GM23338 (cell line): ENCODE measurements at regions not wholly inside any gene's neighbourhood (a gene's known extent, or its start where the extent isn't known, plus 50 kb on each side); places are given as distances from the start of the nearest gene placed in this dataset.

Experiments
- ATAC-seq: fragments of 200-7000 bp; cut with Tn5 transposase; 3 replicates; pipeline ENCODE4 v1.9.1; 2020
- DNase-seq: peaks from one replicate; pipeline ENCODE4 v3.0.0-alpha.2; 2015; ENCODE audit warnings: low spot score
- H2AFZ ChIP-seq: fragments of 200-600 bp; sonication (generic); 2 replicates; pipeline ENCODE4 v1.8.0; 2016; ENCODE audit warnings: antibody characterized with exemption, mild to moderate bottlenecking, moderate library complexity
- H3F3A ChIP-seq: fragments of 200-600 bp; sonication (generic); replicated peaks from 2 replicates; pipeline ENCODE4 v1.8.0; 2017; ENCODE audit warnings: antibody characterized with exemption, mixed run types, low read depth
- H3K27ac ChIP-seq: fragments of 200-600 bp; sonication (generic); 2 replicates; pipeline ENCODE4 v1.6.1; 2016; ENCODE audit warnings: low read depth
- H3K27me3 ChIP-seq: fragments of 200-600 bp; sonication (generic); 2 replicates; pipeline ENCODE4 v1.8.0; 2016; ENCODE audit warnings: mild to moderate bottlenecking, mixed run types, moderate library complexity; ENCODE audit not compliant: insufficient read depth
- H3K36me3 ChIP-seq: fragments of 200-600 bp; sonication (generic); 2 replicates; pipeline ENCODE4 v1.8.0; 2016; ENCODE audit warnings: mild to moderate bottlenecking; ENCODE audit not compliant: insufficient read depth
- H3K4me1 ChIP-seq: fragments of 200-600 bp; sonication (generic); 2 replicates; pipeline ENCODE4 v1.8.0; 2016; ENCODE audit warnings: mild to moderate bottlenecking, moderate library complexity; ENCODE audit not compliant: insufficient read depth
- H3K4me2 ChIP-seq: fragments of 200-600 bp; sonication (generic); 2 replicates; pipeline ENCODE4 v1.7.1; 2017; ENCODE audit warnings: mixed run types
- H3K4me3 ChIP-seq: fragments of 200-600 bp; sonication (generic); 2 replicates; pipeline ENCODE4 v1.6.1; 2016; ENCODE audit warnings: mixed run types
- H3K79me2 ChIP-seq: fragments of 200-600 bp; sonication (generic); replicated peaks from 2 replicates; pipeline ENCODE4 v1.8.0; 2017; ENCODE audit warnings: mild to moderate bottlenecking; ENCODE audit not compliant: insufficient read depth
- H3K9me2 ChIP-seq: fragments of 200-600 bp; sonication (generic); 2 replicates; pipeline ENCODE4 v1.8.0; 2017; ENCODE audit not compliant: insufficient read depth
- H4K20me1 ChIP-seq: fragments of 200-600 bp; sonication (generic); replicated peaks from 2 replicates; pipeline ENCODE4 v1.8.0; 2017; ENCODE audit warnings: mild to moderate bottlenecking; ENCODE audit not compliant: insufficient read depth
- H3K27ac Mint-ChIP-seq: 2 replicates; pipeline ENCODE4 v1.8.0; 2020; ENCODE audit warnings: inconsistent platforms, mild to moderate bottlenecking, moderate library complexity, mixed read lengths
- H3K27me3 Mint-ChIP-seq: 3 replicates; pipeline ENCODE4 v1.8.0; 2022; ENCODE audit warnings: low read depth, mild to moderate bottlenecking, moderate library complexity, mixed read lengths, inconsistent platforms; ENCODE audit not compliant: insufficient read depth, poor library complexity
- H3K36me3 Mint-ChIP-seq: 3 replicates; pipeline ENCODE4 v1.8.0; 2021; ENCODE audit warnings: low read depth, mild to moderate bottlenecking, inconsistent platforms, moderate library complexity, mixed read lengths
- H3K4me1 Mint-ChIP-seq: 3 replicates; pipeline ENCODE4 v1.8.0; 2020; ENCODE audit warnings: mild to moderate bottlenecking, inconsistent platforms, mixed read lengths
- H3K4me3 Mint-ChIP-seq: 3 replicates; pipeline ENCODE4 v1.8.0; 2021; ENCODE audit warnings: moderate library complexity, mild to moderate bottlenecking, inconsistent platforms, mixed read lengths
- H3K9me3 Mint-ChIP-seq: 3 replicates; pipeline ENCODE4 v1.8.0; 2020; ENCODE audit warnings: moderate library complexity, mild to moderate bottlenecking, inconsistent platforms, mixed read lengths
- EZH2 ChIP-seq: fragments of 200-600 bp; sonication (generic); IDR thresholded peaks from one replicate; pipeline ENCODE4 v1.8.0; 2017; ENCODE audit warnings: antibody characterized with exemption, mild to moderate bottlenecking, low read depth; ENCODE audit not compliant: unreplicated experiment
- EZH2phosphoT487 ChIP-seq: fragments of 200-600 bp; sonication (generic); IDR thresholded peaks from one replicate; pipeline ENCODE4 v1.8.1; 2018; ENCODE audit warnings: antibody characterized with exemption; ENCODE audit not compliant: unreplicated experiment
- JUNB ChIP-seq: IDR thresholded peaks from one replicate; pipeline ENCODE4 v1.6.1; 2016; ENCODE audit warnings: antibody characterized with exemption; ENCODE audit not compliant: unreplicated experiment
- NANOG ChIP-seq: IDR thresholded peaks from 2 replicates; pipeline ENCODE4 v1.6.1; 2016; ENCODE audit warnings: antibody characterized with exemption, borderline replicate concordance
- POLR2AphosphoS5 ChIP-seq: IDR thresholded peaks from 2 replicates; pipeline ENCODE4 v1.6.1; 2016; ENCODE audit warnings: antibody characterized with exemption, low read depth
- ZNF114 ChIP-seq: fragments of 250-450 bp; sonication (Bioruptor Pico); IDR thresholded peaks from 2 replicates; pipeline ENCODE4 v1.5.0; 2020; ENCODE audit warnings: mild to moderate bottlenecking, moderate library complexity
- ZNF331 ChIP-seq: fragments of 250-450 bp; sonication (Bioruptor Pico); IDR thresholded peaks from 2 replicates; pipeline ENCODE4 v1.5.0; 2020; ENCODE audit warnings: low read depth, mild to moderate bottlenecking, moderate library complexity
- TF ChIP-seq, protein P1 (sequence below): fragments of 250-450 bp; sonication (Bioruptor Pico); IDR thresholded peaks from 2 replicates; pipeline ENCODE4 v1.5.0; 2020; ENCODE audit warnings: mild to moderate bottlenecking, moderate library complexity
- TF ChIP-seq, protein P2 (sequence below): IDR thresholded peaks from one replicate; pipeline ENCODE4 v1.6.1; 2018; ENCODE audit warnings: antibody characterized with exemption; ENCODE audit not compliant: unreplicated experiment
- TF ChIP-seq, protein P3 (sequence below): IDR thresholded peaks from 2 replicates; pipeline ENCODE4 v1.6.1; 2016; ENCODE audit warnings: antibody characterized with exemption

DNA sequence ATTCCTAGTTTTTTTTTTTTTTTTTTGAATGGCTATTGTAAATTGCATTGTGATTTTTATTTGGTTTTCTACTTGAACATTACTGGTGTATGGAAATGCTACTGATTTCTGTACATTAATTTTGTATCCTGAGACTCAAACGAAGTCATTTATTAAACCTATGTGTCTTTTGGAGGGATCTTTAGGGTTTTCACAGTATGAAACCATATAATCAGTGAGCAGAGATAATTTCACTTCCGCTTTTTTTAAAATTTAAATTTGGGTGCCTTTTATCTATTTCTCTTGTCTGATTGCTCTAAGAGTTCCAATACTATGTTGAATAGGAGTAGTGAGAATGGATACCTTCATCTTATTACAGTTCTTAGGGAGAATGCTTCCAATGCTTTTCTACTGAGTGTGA lies 102.7 kb downstream of the ZWINT start (continued):
- TF ChIP-seq NANOG (no peak), JUNB (no peak), ZNF331 (no peak)

DNA sequence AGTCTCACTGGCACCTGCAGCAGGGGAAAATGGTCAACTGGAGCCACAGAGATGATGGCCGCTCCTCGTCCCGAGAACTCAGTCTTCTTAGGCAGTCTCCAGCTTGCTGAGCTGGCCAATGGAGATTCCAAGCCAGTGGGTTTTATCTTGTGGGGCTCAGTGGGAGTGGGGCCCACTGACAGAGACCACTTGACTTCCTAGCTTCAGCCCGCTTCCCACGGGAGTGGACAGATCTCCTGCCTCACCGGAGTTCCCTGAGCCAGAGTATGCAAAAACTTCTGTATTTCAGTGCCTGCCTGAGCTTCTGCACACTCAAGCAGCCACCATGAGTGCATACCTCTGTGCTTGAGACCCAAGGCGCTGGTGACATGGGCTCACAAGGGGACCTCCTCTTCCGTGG lies 105.8 kb downstream of the ZWINT start:
- Histone ChIP-seq H3K27ac (no peak overlapping the region), H3K4me1 (no peaks in the 10 kb centered on the region), H3K27me3 (no peaks in the 10 kb centered on the region), H3K79me2 (no peaks in the 10 kb centered on the region), H3K4me3 (no peak overlapping the region), H3K36me3 (no peaks in the 10 kb centered on the region), H2AFZ (no peak overlapping the region), H4K20me1 (no peaks in the 10 kb centered on the region), H3K9me2 (peaks cover 14% of the 10 kb centered on the region), H3F3A (no peaks in the 10 kb centered on the region), H3K4me2 (no peak overlapping the region)
- Mint-ChIP-seq H3K9me3 (no peaks in the 10 kb centered on the region; the same call in 1 of the 3 replicates), H3K36me3 (no peaks in the 10 kb centered on the region), H3K4me3 (no peak overlapping the region), H3K4me1 (no peaks in the 10 kb centered on the region), H3K27me3 (peaks cover 2% of the 10 kb centered on the region), H3K27ac (no peak overlapping the region)
- DNase-seq (no peak), ATAC-seq (no peak)
- no peak for TF ChIP-seq POLR2AphosphoS5

DNA sequence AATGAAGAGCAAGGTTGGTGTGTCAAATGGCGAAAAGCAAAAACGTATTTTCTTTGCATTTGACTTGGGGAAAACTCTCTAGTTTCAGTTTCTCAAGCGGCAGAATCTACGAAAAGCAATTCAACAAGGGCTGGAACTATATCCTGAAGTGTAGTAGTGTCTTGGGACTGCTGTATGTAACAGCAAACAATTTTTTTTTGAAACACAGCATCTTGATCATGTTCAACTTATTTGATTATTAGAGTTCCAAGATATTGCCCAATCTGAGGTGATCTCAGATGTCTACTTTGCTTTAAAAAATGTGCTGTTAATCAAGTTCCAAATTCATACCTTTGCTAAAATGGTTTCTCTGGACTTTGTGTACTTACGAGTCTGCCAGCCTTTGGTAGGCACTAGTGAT lies 120.6 kb downstream of the ZWINT start:
- Histone ChIP-seq H3K9me2 (no peaks in the 10 kb centered on the region), H4K20me1 (no peaks in the 10 kb centered on the region), H3K27me3 (no peaks in the 10 kb centered on the region), H3K27ac (no peak overlapping the region), H3K79me2 (no peaks in the 10 kb centered on the region), H3F3A (no peaks in the 10 kb centered on the region), H3K4me1 (no peaks in the 10 kb centered on the region), H2AFZ (peak overlapping the region; percentile 44; the same call in 1 of the 2 replicates), H3K4me2 (no peak overlapping the region), H3K36me3 (no peaks in the 10 kb centered on the region), H3K4me3 (no peak overlapping the region)
- Mint-ChIP-seq H3K4me1 (no peaks in the 10 kb centered on the region), H3K36me3 (no peaks in the 10 kb centered on the region), H3K27ac (no peak overlapping the region), H3K9me3 (no peaks in the 10 kb centered on the region), H3K4me3 (no peak overlapping the region), H3K27me3 (no peaks in the 10 kb centered on the region)
- no peak for DNase-seq
- no peak for ATAC-seq
- TF ChIP-seq EZH2 (no peak), POLR2AphosphoS5 (no peak), JUNB (no peak), ZNF114 (CRISPR knock-in tag) (no peak), EZH2phosphoT487 (no peak), NANOG (no peak), ZNF331 (no peak)
- TF ChIP-seq, protein P1, sequence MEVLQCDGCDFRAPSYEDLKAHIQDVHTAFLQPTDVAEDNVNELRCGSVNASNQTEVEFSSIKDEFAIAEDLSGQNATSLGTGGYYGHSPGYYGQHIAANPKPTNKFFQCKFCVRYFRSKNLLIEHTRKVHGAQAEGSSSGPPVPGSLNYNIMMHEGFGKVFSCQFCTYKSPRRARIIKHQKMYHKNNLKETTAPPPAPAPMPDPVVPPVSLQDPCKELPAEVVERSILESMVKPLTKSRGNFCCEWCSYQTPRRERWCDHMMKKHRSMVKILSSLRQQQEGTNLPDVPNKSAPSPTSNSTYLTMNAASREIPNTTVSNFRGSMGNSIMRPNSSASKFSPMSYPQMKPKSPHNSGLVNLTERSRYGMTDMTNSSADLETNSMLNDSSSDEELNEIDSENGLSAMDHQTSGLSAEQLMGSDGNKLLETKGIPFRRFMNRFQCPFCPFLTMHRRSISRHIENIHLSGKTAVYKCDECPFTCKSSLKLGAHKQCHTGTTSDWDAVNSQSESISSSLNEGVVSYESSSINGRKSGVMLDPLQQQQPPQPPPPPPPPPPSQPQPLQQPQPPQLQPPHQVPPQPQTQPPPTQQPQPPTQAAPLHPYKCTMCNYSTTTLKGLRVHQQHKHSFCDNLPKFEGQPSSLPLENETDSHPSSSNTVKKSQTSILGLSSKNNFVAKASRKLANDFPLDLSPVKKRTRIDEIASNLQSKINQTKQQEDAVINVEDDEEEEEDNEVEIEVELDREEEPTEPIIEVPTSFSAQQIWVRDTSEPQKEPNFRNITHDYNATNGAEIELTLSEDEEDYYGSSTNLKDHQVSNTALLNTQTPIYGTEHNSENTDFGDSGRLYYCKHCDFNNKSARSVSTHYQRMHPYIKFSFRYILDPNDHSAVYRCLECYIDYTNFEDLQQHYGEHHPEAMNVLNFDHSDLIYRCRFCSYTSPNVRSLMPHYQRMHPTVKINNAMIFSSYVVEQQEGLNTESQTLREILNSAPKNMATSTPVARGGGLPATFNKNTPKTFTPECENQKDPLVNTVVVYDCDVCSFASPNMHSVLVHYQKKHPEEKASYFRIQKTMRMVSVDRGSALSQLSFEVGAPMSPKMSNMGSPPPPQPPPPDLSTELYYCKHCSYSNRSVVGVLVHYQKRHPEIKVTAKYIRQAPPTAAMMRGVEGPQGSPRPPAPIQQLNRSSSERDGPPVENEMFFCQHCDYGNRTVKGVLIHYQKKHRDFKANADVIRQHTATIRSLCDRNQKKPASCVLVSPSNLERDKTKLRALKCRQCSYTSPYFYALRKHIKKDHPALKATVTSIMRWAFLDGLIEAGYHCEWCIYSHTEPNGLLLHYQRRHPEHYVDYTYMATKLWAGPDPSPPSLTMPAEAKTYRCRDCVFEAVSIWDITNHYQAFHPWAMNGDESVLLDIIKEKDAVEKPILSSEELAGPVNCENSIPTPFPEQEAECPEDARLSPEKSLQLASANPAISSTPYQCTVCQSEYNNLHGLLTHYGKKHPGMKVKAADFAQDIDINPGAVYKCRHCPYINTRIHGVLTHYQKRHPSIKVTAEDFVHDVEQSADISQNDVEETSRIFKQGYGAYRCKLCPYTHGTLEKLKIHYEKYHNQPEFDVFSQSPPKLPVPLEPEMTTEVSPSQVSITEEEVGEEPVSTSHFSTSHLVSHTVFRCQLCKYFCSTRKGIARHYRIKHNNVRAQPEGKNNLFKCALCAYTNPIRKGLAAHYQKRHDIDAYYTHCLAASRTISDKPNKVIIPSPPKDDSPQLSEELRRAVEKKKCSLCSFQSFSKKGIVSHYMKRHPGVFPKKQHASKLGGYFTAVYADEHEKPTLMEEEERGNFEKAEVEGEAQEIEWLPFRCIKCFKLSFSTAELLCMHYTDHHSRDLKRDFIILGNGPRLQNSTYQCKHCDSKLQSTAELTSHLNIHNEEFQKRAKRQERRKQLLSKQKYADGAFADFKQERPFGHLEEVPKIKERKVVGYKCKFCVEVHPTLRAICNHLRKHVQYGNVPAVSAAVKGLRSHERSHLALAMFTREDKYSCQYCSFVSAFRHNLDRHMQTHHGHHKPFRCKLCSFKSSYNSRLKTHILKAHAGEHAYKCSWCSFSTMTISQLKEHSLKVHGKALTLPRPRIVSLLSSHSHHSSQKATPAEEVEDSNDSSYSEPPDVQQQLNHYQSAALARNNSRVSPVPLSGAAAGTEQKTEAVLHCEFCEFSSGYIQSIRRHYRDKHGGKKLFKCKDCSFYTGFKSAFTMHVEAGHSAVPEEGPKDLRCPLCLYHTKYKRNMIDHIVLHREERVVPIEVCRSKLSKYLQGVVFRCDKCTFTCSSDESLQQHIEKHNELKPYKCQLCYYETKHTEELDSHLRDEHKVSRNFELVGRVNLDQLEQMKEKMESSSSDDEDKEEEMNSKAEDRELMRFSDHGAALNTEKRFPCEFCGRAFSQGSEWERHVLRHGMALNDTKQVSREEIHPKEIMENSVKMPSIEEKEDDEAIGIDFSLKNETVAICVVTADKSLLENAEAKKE (CRISPR knock-in tag) = no peak
- TF ChIP-seq, protein P2, sequence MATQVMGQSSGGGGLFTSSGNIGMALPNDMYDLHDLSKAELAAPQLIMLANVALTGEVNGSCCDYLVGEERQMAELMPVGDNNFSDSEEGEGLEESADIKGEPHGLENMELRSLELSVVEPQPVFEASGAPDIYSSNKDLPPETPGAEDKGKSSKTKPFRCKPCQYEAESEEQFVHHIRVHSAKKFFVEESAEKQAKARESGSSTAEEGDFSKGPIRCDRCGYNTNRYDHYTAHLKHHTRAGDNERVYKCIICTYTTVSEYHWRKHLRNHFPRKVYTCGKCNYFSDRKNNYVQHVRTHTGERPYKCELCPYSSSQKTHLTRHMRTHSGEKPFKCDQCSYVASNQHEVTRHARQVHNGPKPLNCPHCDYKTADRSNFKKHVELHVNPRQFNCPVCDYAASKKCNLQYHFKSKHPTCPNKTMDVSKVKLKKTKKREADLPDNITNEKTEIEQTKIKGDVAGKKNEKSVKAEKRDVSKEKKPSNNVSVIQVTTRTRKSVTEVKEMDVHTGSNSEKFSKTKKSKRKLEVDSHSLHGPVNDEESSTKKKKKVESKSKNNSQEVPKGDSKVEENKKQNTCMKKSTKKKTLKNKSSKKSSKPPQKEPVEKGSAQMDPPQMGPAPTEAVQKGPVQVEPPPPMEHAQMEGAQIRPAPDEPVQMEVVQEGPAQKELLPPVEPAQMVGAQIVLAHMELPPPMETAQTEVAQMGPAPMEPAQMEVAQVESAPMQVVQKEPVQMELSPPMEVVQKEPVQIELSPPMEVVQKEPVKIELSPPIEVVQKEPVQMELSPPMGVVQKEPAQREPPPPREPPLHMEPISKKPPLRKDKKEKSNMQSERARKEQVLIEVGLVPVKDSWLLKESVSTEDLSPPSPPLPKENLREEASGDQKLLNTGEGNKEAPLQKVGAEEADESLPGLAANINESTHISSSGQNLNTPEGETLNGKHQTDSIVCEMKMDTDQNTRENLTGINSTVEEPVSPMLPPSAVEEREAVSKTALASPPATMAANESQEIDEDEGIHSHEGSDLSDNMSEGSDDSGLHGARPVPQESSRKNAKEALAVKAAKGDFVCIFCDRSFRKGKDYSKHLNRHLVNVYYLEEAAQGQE = no peak
- TF ChIP-seq, protein P3, sequence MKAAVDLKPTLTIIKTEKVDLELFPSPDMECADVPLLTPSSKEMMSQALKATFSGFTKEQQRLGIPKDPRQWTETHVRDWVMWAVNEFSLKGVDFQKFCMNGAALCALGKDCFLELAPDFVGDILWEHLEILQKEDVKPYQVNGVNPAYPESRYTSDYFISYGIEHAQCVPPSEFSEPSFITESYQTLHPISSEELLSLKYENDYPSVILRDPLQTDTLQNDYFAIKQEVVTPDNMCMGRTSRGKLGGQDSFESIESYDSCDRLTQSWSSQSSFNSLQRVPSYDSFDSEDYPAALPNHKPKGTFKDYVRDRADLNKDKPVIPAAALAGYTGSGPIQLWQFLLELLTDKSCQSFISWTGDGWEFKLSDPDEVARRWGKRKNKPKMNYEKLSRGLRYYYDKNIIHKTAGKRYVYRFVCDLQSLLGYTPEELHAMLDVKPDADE = no peak
